Muscle layer of duodenum (tissue), 2 donors: ENCODE measurements at regions not wholly inside any gene's neighbourhood (a gene's known extent, or its start where the extent isn't known, plus 50 kb on each side); places are given as distances from the start of the nearest gene placed in this dataset.
"Not testable (repeated sequence)": the region's sequence is repeated elsewhere in the genome, so short reads cannot be mapped to it uniquely, and the experiment has no call there.

Experiments
- H3K27ac ChIP-seq: one replicate; pipeline ENCODE4 v1.7.0; 2013; ENCODE audit warnings: mild to moderate bottlenecking, low read length
- H3K27me3 ChIP-seq: one replicate; pipeline ENCODE4 v1.7.0; 2013; ENCODE audit warnings: low read depth, mild to moderate bottlenecking, control low read depth, low read length
- H3K36me3 ChIP-seq, 2 donors: one replicate each; pipeline ENCODE4 v1.7.0; 2013; ENCODE audit warnings: low read length in 2 of 2, control low read depth in 1 of 2, mild to moderate bottlenecking in 1 of 2; ENCODE audit not compliant: insufficient read depth in 2 of 2, control insufficient read depth in 1 of 2
- H3K4me1 ChIP-seq, 2 donors: one replicate each; pipeline ENCODE4 v1.7.0; 2013; ENCODE audit warnings: low read length in 2 of 2, mild to moderate bottlenecking in 2 of 2, control low read depth in 1 of 2, moderate library complexity in 1 of 2; ENCODE audit not compliant: insufficient read depth in 2 of 2, control insufficient read depth in 1 of 2
- H3K4me3 ChIP-seq, 2 donors: one replicate each; pipeline ENCODE4 v1.7.0; 2013; ENCODE audit warnings: low read length in 2 of 2, low read depth in 1 of 2, mild to moderate bottlenecking in 1 of 2
- H3K9me3 ChIP-seq, 2 donors: one replicate each; pipeline ENCODE4 v1.7.0; 2013; ENCODE audit warnings: low read length in 2 of 2, control low read depth in 1 of 2, mild to moderate bottlenecking in 1 of 2; ENCODE audit not compliant: control insufficient read depth in 1 of 2
- donor health status: healthy.

- peaks cover 0 to 5% of the 10 kb centered on the region in 2 donors for H3K4me1 ChIP-seq
- H3K4me3 ChIP-seq = no peak overlapping the region
- H3K9me3 ChIP-seq = no peaks in the 10 kb centered on the region
- no peaks in the 10 kb centered on the region for H3K27me3 ChIP-seq
- no peak overlapping the region for H3K27ac ChIP-seq
- no peaks in the 10 kb centered on the region for H3K36me3 ChIP-seq
Measured at GRCh38 chr4:177246641-177247584, 62.8 kb upstream of the NEIL3 start.

- Histone ChIP-seq H3K27me3 (no peaks in the 10 kb centered on the region), H3K36me3 (no peaks in the 10 kb centered on the region), H3K27ac (no peak overlapping the region), H3K9me3 (no peaks in the 10 kb centered on the region), H3K4me3 (no peak overlapping the region), H3K4me1 (peaks cover 0 to 5% of the 10 kb centered on the region in 2 donors)
Measured at GRCh38 chr4:177250056-177250696, 59.5 kb upstream of the NEIL3 start.

GRCh38 chr4:177251237-177251636, 58.4 kb upstream of the NEIL3 start:
- Histone ChIP-seq H3K36me3 (no peaks in the 10 kb centered on the region), H3K27me3 (no peaks in the 10 kb centered on the region), H3K4me3 (no peak overlapping the region), H3K4me1 (peaks cover 0 to 5% of the 10 kb centered on the region in 2 donors), H3K27ac (no peak overlapping the region), H3K9me3 (no peaks in the 10 kb centered on the region)

GRCh38 chr4:177255359-177255758, 54.3 kb upstream of the NEIL3 start:
- Histone ChIP-seq H3K27me3 (no peaks in the 10 kb centered on the region), H3K9me3 (no peaks in the 10 kb centered on the region), H3K4me3 (no peak overlapping the region), H3K4me1 (no peaks in the 10 kb centered on the region), H3K27ac (no peak overlapping the region), H3K36me3 (no peaks in the 10 kb centered on the region)

- no peak overlapping the region for H3K27ac ChIP-seq
- no peaks in the 10 kb centered on the region for H3K4me1 ChIP-seq
- no peaks in the 10 kb centered on the region for H3K9me3 ChIP-seq
- no peaks in the 10 kb centered on the region for H3K36me3 ChIP-seq
- no peaks in the 10 kb centered on the region for H3K27me3 ChIP-seq
- no peak overlapping the region for H3K4me3 ChIP-seq
Measured at GRCh38 chr4:177256950-177257349, 52.7 kb upstream of the NEIL3 start.

GRCh38 chr4:177259466-177259865, 50.2 kb upstream of the NEIL3 start:
- not testable (repeated sequence) for H3K27me3 ChIP-seq, H3K4me1 ChIP-seq, H3K27ac ChIP-seq, H3K9me3 ChIP-seq, H3K4me3 ChIP-seq, H3K36me3 ChIP-seq
